OCI-LY1 (cell line): ENCODE measurements at regions not wholly inside any gene's neighbourhood (a gene's known extent, or its start where the extent isn't known, plus 50 kb on each side); places are given as distances from the start of the nearest gene placed in this dataset.

Experiments used
- CTCF ChIP-seq: fragments of 200-600 bp; sonication (generic), shearing (Covaris generic); IDR thresholded peaks from 2 replicates; pipeline ENCODE4 v1.5.1; 2017; ENCODE audit warnings: mild to moderate bottlenecking, antibody characterized with exemption, low read length, moderate library complexity, mixed read lengths
- EZH2 ChIP-seq: fragments of 200-600 bp; sonication (generic), shearing (Covaris generic); IDR thresholded peaks from 2 replicates; pipeline ENCODE4 v1.8.0; 2017; ENCODE audit warnings: borderline replicate concordance, mixed run types, mild to moderate bottlenecking, antibody characterized with exemption, low read length, moderate library complexity, mixed read lengths

- TF ChIP-seq CTCF = no peak
- TF ChIP-seq EZH2 = no peak
These were observed 242.2 kb downstream of the DKK2 start for GRCh38 chr4:106793933-106794332.
